ENCODE measurements at regions not wholly inside any gene's neighbourhood (a gene's known extent, or its start where the extent isn't known, plus 50 kb on each side); places are given as distances from the start of the nearest gene placed in this dataset.

GRCh38 chr6:27026361-27026760 lies 221.1 kb upstream of the PRSS16 start:
- TF ChIP-seq CTCF (IDR thresholded peaks at IDR 0.05) (no peak), POLR2A (IDR thresholded peaks at IDR 0.05) (no peak)

All from adrenal gland (tissue), 5 donors.